Stimulated activated CD8-positive, alpha-beta memory T cell treated with anti-CD3 and anti-CD28 coated beads, Interleukin-4, amount 100 ng/mL, for 4 hours (primary cell): ENCODE measurements at regions not wholly inside any gene's neighbourhood (a gene's known extent, or its start where the extent isn't known, plus 50 kb on each side); places are given as distances from the start of the nearest gene placed in this dataset.

Experiments used
- DNase-seq, 2 donors: peaks; one replicate each; pipeline ENCODE4 v3.0.0-alpha.2; 2020; ENCODE audit warnings: low read depth in 2 of 2, low spot score in 1 of 2

- DNase-seq = no peak
Measured at GRCh38 chr21:17427157-17427556, 85.7 kb upstream of the CXADR start.

GRCh38 chr21:17427831-17428483, 84.9 kb upstream of the CXADR start:
- no peak for DNase-seq

- no peak for DNase-seq
Measured at GRCh38 chr21:17428484-17428869, 84.4 kb upstream of the CXADR start.

- DNase-seq = no peak
Measured at GRCh38 chr21:17428980-17429379, 83.9 kb upstream of the CXADR start.

- no peak for DNase-seq
Measured at GRCh38 chr21:17429936-17430335, 82.9 kb upstream of the CXADR start.

GRCh38 chr21:17432732-17433057, 80.1 kb upstream of the CXADR start:
- DNase-seq = no peak

- no peak for DNase-seq
Measured at GRCh38 chr21:17433730-17434129, 79.1 kb upstream of the CXADR start.

- no peak for DNase-seq
Measured at GRCh38 chr21:17435565-17436543, 77.0 kb upstream of the CXADR start.

- DNase-seq = no peak
Measured at GRCh38 chr21:17436626-17437111, 76.2 kb upstream of the CXADR start.

- DNase-seq = no peak
Measured at GRCh38 chr21:17438635-17439034, 74.2 kb upstream of the CXADR start.

- DNase-seq = no peak
Measured at GRCh38 chr21:17440969-17441368, 71.9 kb upstream of the CXADR start.

- DNase-seq = no peak
Measured at GRCh38 chr21:17441370-17441769, 71.5 kb upstream of the CXADR start.

- DNase-seq = no peak
Measured at GRCh38 chr21:17442165-17442564, 70.7 kb upstream of the CXADR start.

- DNase-seq = no peak
Measured at GRCh38 chr21:17444828-17445227, 68.0 kb upstream of the CXADR start.

- no peak for DNase-seq
Measured at GRCh38 chr21:17446737-17447136, 66.1 kb upstream of the CXADR start.

- DNase-seq = no peak
Measured at GRCh38 chr21:17449701-17450100, 63.1 kb upstream of the CXADR start.

- no peak for DNase-seq
Measured at GRCh38 chr21:17451364-17451891, 61.4 kb upstream of the CXADR start.

- DNase-seq = no peak
Measured at GRCh38 chr21:17454315-17455027, 58.4 kb upstream of the CXADR start.

GRCh38 chr21:17455028-17455353, 57.9 kb upstream of the CXADR start:
- no peak for DNase-seq

GRCh38 chr21:17455451-17455850, 57.4 kb upstream of the CXADR start:
- no peak for DNase-seq

GRCh38 chr21:17458279-17458678, 54.6 kb upstream of the CXADR start:
- DNase-seq = no peak

- no peak for DNase-seq
Measured at GRCh38 chr21:17460094-17460493, 52.7 kb upstream of the CXADR start.
